ENCODE measurements at regions not wholly inside any gene's neighbourhood (a gene's known extent, or its start where the extent isn't known, plus 50 kb on each side); places are given as distances from the start of the nearest gene placed in this dataset.

- Mint-ChIP-seq H3K36me3 (no peaks in the 10 kb centered on the region), H3K27me3 (peaks cover 6 to 8% (median 8%) of the 10 kb centered on the region in 3 donors), H3K27ac (no peak overlapping the region), H3K4me3 (peak overlapping the region in 1 of 8 donors; percentile 56), H3K4me1 (peaks cover 0 to 2% (median 0%) of the 10 kb centered on the region in 3 donors), H3K9me3 (peaks cover 0 to 21% (median 1%) of the 10 kb centered on the region in 7 donors)
- DNase-seq (no peak), ATAC-seq (ENCODE audit: low read depth in 2 of 2) (no peak)
Measured at GRCh38 chr16:65783709-65784474, 582.6 kb upstream of the CDH5 start.

- H3K4me1 Mint-ChIP-seq = peaks cover 0 to 2% (median 0%) of the 10 kb centered on the region in 3 donors
- H3K27ac Mint-ChIP-seq = no peak overlapping the region
- DNase-seq (no peak), ATAC-seq (ENCODE audit: low read depth in 2 of 2) (no peak)
- no peak overlapping the region for H3K4me3 Mint-ChIP-seq
- peaks cover 6 to 8% (median 8%) of the 10 kb centered on the region in 3 donors for H3K27me3 Mint-ChIP-seq
- no peaks in the 10 kb centered on the region for H3K36me3 Mint-ChIP-seq
- H3K9me3 Mint-ChIP-seq = peaks cover 0 to 21% (median 1%) of the 10 kb centered on the region in 7 donors
Measured at GRCh38 chr16:65782611-65783600, 583.6 kb upstream of the CDH5 start.

GRCh38 chr16:65781855-65782254 lies 584.6 kb upstream of the CDH5 start:
- ATAC-seq (ENCODE audit: low read depth in 2 of 2) = no peak
- no peak for DNase-seq
- Mint-ChIP-seq H3K4me3 (no peak overlapping the region), H3K9me3 (peaks cover 0 to 24% (median 2%) of the 10 kb centered on the region in 7 donors), H3K4me1 (peaks cover 0 to 2% (median 0%) of the 10 kb centered on the region in 3 donors), H3K27ac (no peak overlapping the region), H3K27me3 (peaks cover 6 to 8% (median 8%) of the 10 kb centered on the region in 3 donors), H3K36me3 (no peaks in the 10 kb centered on the region)

- H3K27ac Mint-ChIP-seq = no peak overlapping the region
- peaks cover 0 to 2% (median 0%) of the 10 kb centered on the region in 3 donors for H3K4me1 Mint-ChIP-seq
- ATAC-seq (ENCODE audit: low read depth in 2 of 2) = no peak
- H3K27me3 Mint-ChIP-seq = peaks cover 6 to 8% (median 8%) of the 10 kb centered on the region in 3 donors
- no peaks in the 10 kb centered on the region for H3K36me3 Mint-ChIP-seq
- no peak overlapping the region for H3K4me3 Mint-ChIP-seq
- DNase-seq = no peak
- H3K9me3 Mint-ChIP-seq = peaks cover 0 to 24% (median 2%) of the 10 kb centered on the region in 7 donors
Measured at GRCh38 chr16:65781363-65781762, 585.1 kb upstream of the CDH5 start.

- Mint-ChIP-seq H3K4me1 (no peaks in the 10 kb centered on the region), H3K27ac (no peak overlapping the region), H3K9me3 (peaks cover 0 to 12% (median 2%) of the 10 kb centered on the region in 7 donors), H3K4me3 (peak overlapping the region in 1 of 8 donors; percentile 47), H3K36me3 (no peaks in the 10 kb centered on the region), H3K27me3 (peaks cover 0 to 7% (median 0%) of the 10 kb centered on the region in 3 donors)
- ATAC-seq (ENCODE audit: low read depth in 2 of 2) (no peak), DNase-seq (no peak)
Measured at GRCh38 chr16:65779201-65779600, 587.3 kb upstream of the CDH5 start.

- H3K9me3 Mint-ChIP-seq = peaks cover 0 to 15% (median 3%) of the 10 kb centered on the region in 7 donors
- peaks cover 0 to 7% (median 0%) of the 10 kb centered on the region in 3 donors for H3K27me3 Mint-ChIP-seq
- DNase-seq (no peak), ATAC-seq (ENCODE audit: low read depth in 2 of 2) (no peak)
- no peak overlapping the region for H3K4me3 Mint-ChIP-seq
- no peak overlapping the region for H3K27ac Mint-ChIP-seq
- H3K36me3 Mint-ChIP-seq = no peaks in the 10 kb centered on the region
- no peaks in the 10 kb centered on the region for H3K4me1 Mint-ChIP-seq
Measured at GRCh38 chr16:65776639-65777183, 589.8 kb upstream of the CDH5 start.

- peaks cover 0 to 23% (median 7%) of the 10 kb centered on the region in 7 donors for H3K9me3 Mint-ChIP-seq
- H3K4me3 Mint-ChIP-seq = no peak overlapping the region
- H3K27ac Mint-ChIP-seq = peak overlapping the region in 1 of 6 donors; percentile 12
- no peaks in the 10 kb centered on the region for H3K4me1 Mint-ChIP-seq
- DNase-seq (no peak), ATAC-seq (ENCODE audit: low read depth in 2 of 2) (no peak)
- H3K36me3 Mint-ChIP-seq = no peaks in the 10 kb centered on the region
- H3K27me3 Mint-ChIP-seq = peaks cover 0 to 7% (median 0%) of the 10 kb centered on the region in 3 donors
Measured at GRCh38 chr16:65775829-65776228, 590.7 kb upstream of the CDH5 start.

- Mint-ChIP-seq H3K9me3 (peaks cover 6 to 35% (median 12%) of the 10 kb centered on the region in 7 donors), H3K27me3 (peaks cover 0 to 7% (median 0%) of the 10 kb centered on the region in 3 donors), H3K4me3 (no peak overlapping the region)
Measured at GRCh38 chr16:65774350-65774749, 592.1 kb upstream of the CDH5 start.

GRCh38 chr16:65773301-65773874 lies 593.1 kb upstream of the CDH5 start:
- Mint-ChIP-seq H3K36me3 (peaks cover 0 to 8% of the 10 kb centered on the region in 2 donors), H3K4me3 (no peak overlapping the region), H3K9me3 (peaks cover 6 to 35% (median 12%) of the 10 kb centered on the region in 7 donors), H3K27ac (no peak overlapping the region), H3K27me3 (peaks cover 0 to 7% (median 0%) of the 10 kb centered on the region in 3 donors), H3K4me1 (peaks cover 0 to 6% (median 4%) of the 10 kb centered on the region in 3 donors)
- ATAC-seq (ENCODE audit: low read depth in 2 of 2) (no peak), DNase-seq (no peak)

More at GRCh38 chr16:65774350-65774749, 592.1 kb upstream of the CDH5 start:
- ATAC-seq (ENCODE audit: low read depth in 2 of 2) = no peak
- Mint-ChIP-seq H3K27ac (no peak overlapping the region), H3K36me3 (peaks cover 0 to 8% of the 10 kb centered on the region in 2 donors), H3K4me1 (peaks cover 0 to 4% (median 4%) of the 10 kb centered on the region in 3 donors)
- no peak for DNase-seq

- no peak overlapping the region for H3K27ac Mint-ChIP-seq
- peaks cover 0 to 8% of the 10 kb centered on the region in 2 donors for H3K36me3 Mint-ChIP-seq
- peaks cover 6 to 30% (median 12%) of the 10 kb centered on the region in 7 donors for H3K9me3 Mint-ChIP-seq
Measured at GRCh38 chr16:65772134-65772732, 594.3 kb upstream of the CDH5 start.

GRCh38 chr16:65771707-65772106 lies 594.8 kb upstream of the CDH5 start:
- Mint-ChIP-seq H3K4me3 (no peak overlapping the region), H3K27me3 (peaks cover 0 to 7% (median 0%) of the 10 kb centered on the region in 3 donors), H3K4me1 (peaks cover 0 to 6% (median 4%) of the 10 kb centered on the region in 3 donors), H3K36me3 (peaks cover 0 to 8% of the 10 kb centered on the region in 2 donors), H3K27ac (no peak overlapping the region), H3K9me3 (peaks cover 6 to 27% (median 12%) of the 10 kb centered on the region in 7 donors)
- DNase-seq = no peak
- ATAC-seq (ENCODE audit: low read depth in 2 of 2) = no peak

More at GRCh38 chr16:65772134-65772732, 594.3 kb upstream of the CDH5 start:
- Mint-ChIP-seq H3K4me3 (no peak overlapping the region), H3K4me1 (peaks cover 0 to 6% (median 4%) of the 10 kb centered on the region in 3 donors), H3K27me3 (peaks cover 0 to 7% (median 0%) of the 10 kb centered on the region in 3 donors)
- DNase-seq = no peak
- no peak for ATAC-seq (ENCODE audit: low read depth in 2 of 2)

- H3K4me3 Mint-ChIP-seq = no peak overlapping the region
Measured at GRCh38 chr16:65770752-65771151, 595.7 kb upstream of the CDH5 start.

More at GRCh38 chr16:65770752-65771151, 595.7 kb upstream of the CDH5 start:
- DNase-seq = no peak
- Mint-ChIP-seq H3K9me3 (peaks cover 6 to 27% (median 12%) of the 10 kb centered on the region in 7 donors), H3K4me1 (peaks cover 0 to 7% (median 6%) of the 10 kb centered on the region in 3 donors), H3K36me3 (peaks cover 0 to 8% of the 10 kb centered on the region in 2 donors), H3K27me3 (peaks cover 0 to 7% (median 0%) of the 10 kb centered on the region in 3 donors), H3K27ac (no peak overlapping the region)
- no peak for ATAC-seq (ENCODE audit: low read depth in 2 of 2)

All from naive B cell (primary cell).